ENCODE measurements at regions not wholly inside any gene's neighbourhood (a gene's known extent, or its start where the extent isn't known, plus 50 kb on each side); places are given as distances from the start of the nearest gene placed in this dataset.

- DNase-seq = peak in 2 of 5 donors; percentile 36 to 52
- intact Hi-C loops (cut with DNase I) = no loop called here
- Histone ChIP-seq H3K9me3 (ENCODE audit: control insufficient read depth in 2 of 3, insufficient read depth in 1 of 3, low read length in 3 of 3) (no peaks in the 10 kb centered on the region), H3K36me3 (ENCODE audit: control insufficient read depth in 2 of 3, insufficient read depth in 3 of 3, low read length in 3 of 3) (no peaks in the 10 kb centered on the region), H3K4me3 (ENCODE audit: low read length in 3 of 3) (no peak overlapping the region), H3K9ac (ENCODE audit: low read length in 3 of 3) (no peak overlapping the region), H3K4me1 (ENCODE audit: control insufficient read depth in 2 of 3, insufficient read depth in 2 of 3, low read depth in 1 of 3, low read length in 3 of 3) (no peaks in the 10 kb centered on the region), H3K27me3 (ENCODE audit: control insufficient read depth, insufficient read depth, low read length) (no peaks in the 10 kb centered on the region), H3K27ac (ENCODE audit: low read depth in 2 of 2, low read length in 2 of 2) (no peak overlapping the region)
- FAIRE-seq = no peak
- TF ChIP-seq, protein P1, sequence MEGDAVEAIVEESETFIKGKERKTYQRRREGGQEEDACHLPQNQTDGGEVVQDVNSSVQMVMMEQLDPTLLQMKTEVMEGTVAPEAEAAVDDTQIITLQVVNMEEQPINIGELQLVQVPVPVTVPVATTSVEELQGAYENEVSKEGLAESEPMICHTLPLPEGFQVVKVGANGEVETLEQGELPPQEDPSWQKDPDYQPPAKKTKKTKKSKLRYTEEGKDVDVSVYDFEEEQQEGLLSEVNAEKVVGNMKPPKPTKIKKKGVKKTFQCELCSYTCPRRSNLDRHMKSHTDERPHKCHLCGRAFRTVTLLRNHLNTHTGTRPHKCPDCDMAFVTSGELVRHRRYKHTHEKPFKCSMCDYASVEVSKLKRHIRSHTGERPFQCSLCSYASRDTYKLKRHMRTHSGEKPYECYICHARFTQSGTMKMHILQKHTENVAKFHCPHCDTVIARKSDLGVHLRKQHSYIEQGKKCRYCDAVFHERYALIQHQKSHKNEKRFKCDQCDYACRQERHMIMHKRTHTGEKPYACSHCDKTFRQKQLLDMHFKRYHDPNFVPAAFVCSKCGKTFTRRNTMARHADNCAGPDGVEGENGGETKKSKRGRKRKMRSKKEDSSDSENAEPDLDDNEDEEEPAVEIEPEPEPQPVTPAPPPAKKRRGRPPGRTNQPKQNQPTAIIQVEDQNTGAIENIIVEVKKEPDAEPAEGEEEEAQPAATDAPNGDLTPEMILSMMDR (IDR thresholded peaks at IDR 0.05; ENCODE audit: borderline replicate concordance, extremely low read depth, insufficient read depth) = no peak
Measured at GRCh38 chr18:79625195-79625923, 54.2 kb upstream of the CTDP1 start.

GRCh38 chr18:79625924-79626561 lies 53.6 kb upstream of the CTDP1 start:
- Histone ChIP-seq H3K9me3 (ENCODE audit: control insufficient read depth in 2 of 3, insufficient read depth in 1 of 3, low read length in 3 of 3) (no peaks in the 10 kb centered on the region), H3K9ac (ENCODE audit: low read length in 3 of 3) (no peak overlapping the region), H3K36me3 (ENCODE audit: control insufficient read depth in 2 of 3, insufficient read depth in 3 of 3, low read length in 3 of 3) (no peaks in the 10 kb centered on the region), H3K27me3 (ENCODE audit: control insufficient read depth, insufficient read depth, low read length) (no peaks in the 10 kb centered on the region), H3K4me3 (ENCODE audit: low read length in 3 of 3) (no peak overlapping the region), H3K4me1 (ENCODE audit: control insufficient read depth in 2 of 3, insufficient read depth in 2 of 3, low read depth in 1 of 3, low read length in 3 of 3) (no peaks in the 10 kb centered on the region), H3K27ac (ENCODE audit: low read depth in 2 of 2, low read length in 2 of 2) (no peak overlapping the region)
- DNase-seq (peak in 1 of 5 donors; percentile 56), FAIRE-seq (no peak)
- TF ChIP-seq, protein P1 (IDR thresholded peaks at IDR 0.05; ENCODE audit: borderline replicate concordance, extremely low read depth, insufficient read depth) = no peak
- intact Hi-C loops (cut with DNase I) = no loop called here

- no peak overlapping the region for H3K9ac ChIP-seq (ENCODE audit: low read length in 3 of 3)
- intact Hi-C loops (cut with DNase I) = no loop called here
- no peaks in the 10 kb centered on the region for H3K27me3 ChIP-seq (ENCODE audit: control insufficient read depth, insufficient read depth, low read length)
- no peaks in the 10 kb centered on the region for H3K36me3 ChIP-seq (ENCODE audit: control insufficient read depth in 2 of 3, insufficient read depth in 3 of 3, low read length in 3 of 3)
- TF ChIP-seq, protein P1 (IDR thresholded peaks at IDR 0.05; ENCODE audit: borderline replicate concordance, extremely low read depth, insufficient read depth) = no peak
- FAIRE-seq (no peak), DNase-seq (peak in 1 of 5 donors; percentile 72)
- H3K27ac ChIP-seq (ENCODE audit: low read depth in 2 of 2, low read length in 2 of 2) = no peak overlapping the region
- no peak overlapping the region for H3K4me3 ChIP-seq (ENCODE audit: low read length in 3 of 3)
- H3K4me1 ChIP-seq (ENCODE audit: control insufficient read depth in 2 of 3, insufficient read depth in 2 of 3, low read depth in 1 of 3, low read length in 3 of 3) = no peaks in the 10 kb centered on the region
- H3K9me3 ChIP-seq (ENCODE audit: control insufficient read depth in 2 of 3, insufficient read depth in 1 of 3, low read length in 3 of 3) = no peaks in the 10 kb centered on the region
Measured at GRCh38 chr18:79626905-79627749, 52.5 kb upstream of the CTDP1 start.
